OCI-LY7 (cell line): ENCODE measurements at regions not wholly inside any gene's neighbourhood (a gene's known extent, or its start where the extent isn't known, plus 50 kb on each side); places are given as distances from the start of the nearest gene placed in this dataset.

ENCODE experiments used
- BruUV-seq: library from RNA; stranded (reverse); fragments of 400-500 nt; replicated peaks from 2 replicates; lab custom pipeline; 2021; lab: Mats Ljungman, UMichigan
- CTCF ChIA-PET: fragments of 300-600 bp; sonication (Branson Sonifier 250); formaldehyde crosslinking; loops from one replicate; lab custom pipeline; 2022; ENCODE audit warnings: antibody characterized with exemption; ENCODE audit not compliant: unreplicated experiment; lab: Charles Lee
- POLR2A ChIA-PET: fragments of 300-600 bp; sonication (Branson Sonifier 250); formaldehyde crosslinking; loops from one replicate; lab custom pipeline; 2022; ENCODE audit warnings: antibody characterized with exemption; lab: Charles Lee
- DNase-seq: peaks from one replicate; pipeline ENCODE4 v3.0.0-alpha.2; 2015; ENCODE audit warnings: low spot score
- H2AFZ ChIP-seq: fragments of 200-600 bp; sonication (generic), shearing (Covaris generic); 2 replicates; pipeline ENCODE4 v1.6.1; 2014; ENCODE audit warnings: mild to moderate bottlenecking, antibody characterized with exemption, low read length, moderate library complexity
- H3K27ac ChIP-seq: fragments of 200-600 bp; sonication (generic); 2 replicates; pipeline ENCODE4 v1.5.1; 2014; ENCODE audit warnings: mixed run types, low read depth, mild to moderate bottlenecking, moderate library complexity, low read length, inconsistent platforms; ENCODE audit not compliant: poor library complexity, severe bottlenecking
- H3K36me3 ChIP-seq: fragments of 200-600 bp; sonication (generic); 2 replicates; pipeline ENCODE4 v1.6.1; 2014; ENCODE audit warnings: mild to moderate bottlenecking, antibody characterized with exemption, low read length, moderate library complexity, mixed read lengths; ENCODE audit not compliant: insufficient read depth
- H3K4me1 ChIP-seq: fragments of 200-600 bp; sonication (generic); 2 replicates; pipeline ENCODE4 v1.5.1; 2014; ENCODE audit warnings: mild to moderate bottlenecking, low read length; ENCODE audit not compliant: insufficient read depth, poor library complexity, severe bottlenecking
- H3K4me2 ChIP-seq: fragments of 200-600 bp; sonication (generic); 2 replicates; pipeline ENCODE4 v1.6.1; 2014; ENCODE audit warnings: mild to moderate bottlenecking, low read length
- H3K4me3 ChIP-seq: fragments of 200-600 bp; sonication (generic); 2 replicates; pipeline ENCODE4 v1.5.1; 2014; ENCODE audit warnings: mild to moderate bottlenecking, low read depth, low read length; ENCODE audit not compliant: poor library complexity, severe bottlenecking
- H3K79me2 ChIP-seq: fragments of 200-600 bp; sonication (generic); 2 replicates; pipeline ENCODE4 v1.6.1; 2016; ENCODE audit warnings: low read depth, mild to moderate bottlenecking, low read length, moderate library complexity, mixed read lengths; ENCODE audit not compliant: insufficient read depth
- H3K9me2 ChIP-seq: fragments of 200-600 bp; sonication (generic); 2 replicates; pipeline ENCODE4 v1.6.1; 2016; ENCODE audit warnings: mild to moderate bottlenecking, low read length, mixed read lengths; ENCODE audit not compliant: insufficient read depth
- H3K9me3 ChIP-seq: fragments of 200-600 bp; sonication (generic); 2 replicates; pipeline ENCODE4 v1.6.1; 2014; ENCODE audit warnings: mild to moderate bottlenecking, mixed run types, low read length, mixed read lengths
- H4K20me1 ChIP-seq: fragments of 200-600 bp; sonication (generic); 2 replicates; pipeline ENCODE4 v1.6.1; 2014; ENCODE audit warnings: mild to moderate bottlenecking, antibody characterized with exemption, low read length, moderate library complexity, mixed read lengths; ENCODE audit not compliant: insufficient read depth
- EZH2phosphoT487 ChIP-seq: fragments of 200-600 bp; sonication (generic); IDR thresholded peaks from 2 replicates; pipeline ENCODE4 v1.6.1; 2018; ENCODE audit warnings: low read depth, borderline replicate concordance, mild to moderate bottlenecking, mixed run types, antibody characterized with exemption, low read length, moderate library complexity, mixed read lengths
- intact Hi-C: fragments of 100-400 bp; cut with micrococcal nuclease; formaldehyde crosslinking; loops from one replicate; pipeline ENCODE4 v1.10.0; 2022; ENCODE audit not compliant: unreplicated experiment
- TF ChIP-seq, protein P1 (sequence below): fragments of 200-600 bp; sonication (generic); conservative IDR thresholded peaks from 2 replicates; pipeline ENCODE4 v1.5.1; 2014; ENCODE audit warnings: mild to moderate bottlenecking, antibody characterized with exemption, low read length, moderate library complexity, mixed read lengths

DNA sequence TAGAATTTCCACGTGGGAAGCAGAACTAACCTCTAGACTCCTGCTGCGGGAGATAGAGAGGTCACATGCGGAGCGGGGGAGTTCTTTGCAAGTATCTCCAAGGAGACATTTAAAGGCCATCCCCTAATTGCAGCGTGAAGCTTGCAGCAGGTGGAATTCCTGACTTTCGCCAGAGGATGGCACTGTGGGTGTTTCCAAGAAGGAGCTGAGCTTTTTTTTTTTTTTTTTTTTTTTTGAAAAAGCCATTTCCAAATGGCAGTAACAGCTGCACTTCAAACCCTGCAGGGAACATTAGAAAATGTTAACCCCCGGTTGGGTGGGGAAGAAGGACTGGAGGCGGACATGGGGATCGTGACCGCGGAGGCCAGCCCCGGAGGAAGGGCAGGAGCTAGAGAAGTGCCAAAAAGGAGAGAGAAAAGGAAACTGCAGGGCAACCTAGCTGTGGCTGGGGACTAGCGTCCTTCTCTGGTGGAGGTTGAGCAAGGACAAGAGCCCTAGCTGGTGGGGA is 487.7 kb downstream of the TYW1 start:
- DNase-seq = peak; percentile 62
- no TSS peak for BruUV-seq
- TF ChIP-seq, protein P1, sequence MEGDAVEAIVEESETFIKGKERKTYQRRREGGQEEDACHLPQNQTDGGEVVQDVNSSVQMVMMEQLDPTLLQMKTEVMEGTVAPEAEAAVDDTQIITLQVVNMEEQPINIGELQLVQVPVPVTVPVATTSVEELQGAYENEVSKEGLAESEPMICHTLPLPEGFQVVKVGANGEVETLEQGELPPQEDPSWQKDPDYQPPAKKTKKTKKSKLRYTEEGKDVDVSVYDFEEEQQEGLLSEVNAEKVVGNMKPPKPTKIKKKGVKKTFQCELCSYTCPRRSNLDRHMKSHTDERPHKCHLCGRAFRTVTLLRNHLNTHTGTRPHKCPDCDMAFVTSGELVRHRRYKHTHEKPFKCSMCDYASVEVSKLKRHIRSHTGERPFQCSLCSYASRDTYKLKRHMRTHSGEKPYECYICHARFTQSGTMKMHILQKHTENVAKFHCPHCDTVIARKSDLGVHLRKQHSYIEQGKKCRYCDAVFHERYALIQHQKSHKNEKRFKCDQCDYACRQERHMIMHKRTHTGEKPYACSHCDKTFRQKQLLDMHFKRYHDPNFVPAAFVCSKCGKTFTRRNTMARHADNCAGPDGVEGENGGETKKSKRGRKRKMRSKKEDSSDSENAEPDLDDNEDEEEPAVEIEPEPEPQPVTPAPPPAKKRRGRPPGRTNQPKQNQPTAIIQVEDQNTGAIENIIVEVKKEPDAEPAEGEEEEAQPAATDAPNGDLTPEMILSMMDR = peak; percentile 76
- TF ChIP-seq EZH2phosphoT487 = no peak
- Histone ChIP-seq H2AFZ (no peak overlapping the region), H3K4me1 (no peaks in the 10 kb centered on the region), H4K20me1 (no peaks in the 10 kb centered on the region), H3K9me2 (no peaks in the 10 kb centered on the region), H3K36me3 (no peaks in the 10 kb centered on the region), H3K4me3 (no peak overlapping the region), H3K27ac (no peak overlapping the region), H3K9me3 (no peaks in the 10 kb centered on the region), H3K79me2 (no peaks in the 10 kb centered on the region), H3K4me2 (no peak overlapping the region)
- CTCF ChIA-PET = no interaction called here
- POLR2A ChIA-PET = interaction anchor here (0.5 to 0.7 kb wide), 2 partner anchors 461 to 1193 kb away, joined by 3 to 8 read pairs; no protein-coding TSS in a partner anchor
- intact Hi-C loops = loop anchor here (10.0 kb wide), 1 partner anchor 109 kb away; no protein-coding TSS in a partner anchor

DNA sequence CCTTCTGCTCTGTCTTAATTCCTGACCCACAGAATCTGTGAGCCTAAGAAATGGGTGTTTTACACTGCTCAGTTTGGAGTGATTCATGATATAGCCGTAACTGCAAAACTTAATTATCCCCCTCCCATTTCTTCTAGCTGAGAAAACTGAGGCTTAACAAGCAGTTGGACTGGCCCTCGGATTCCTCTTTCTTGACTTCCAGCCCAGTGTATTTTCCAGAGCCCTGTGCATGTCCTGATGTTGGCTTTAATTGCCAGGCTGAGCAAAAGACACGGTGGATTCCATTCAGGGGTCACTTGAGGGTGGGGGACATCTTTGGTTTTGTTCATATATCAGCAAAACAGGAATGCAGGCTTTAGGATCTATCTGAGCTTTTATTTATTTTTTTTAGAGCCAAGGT is 489.8 kb downstream of the TYW1 start:
- DNase-seq = no peak
- TF ChIP-seq EZH2phosphoT487 = no peak
- Histone ChIP-seq H3K4me1 (no peaks in the 10 kb centered on the region), H2AFZ (no peak overlapping the region), H4K20me1 (no peaks in the 10 kb centered on the region), H3K79me2 (no peaks in the 10 kb centered on the region), H3K9me3 (no peaks in the 10 kb centered on the region), H3K36me3 (no peaks in the 10 kb centered on the region), H3K4me3 (no peak overlapping the region), H3K27ac (no peak overlapping the region), H3K4me2 (no peak overlapping the region), H3K9me2 (no peaks in the 10 kb centered on the region)
- POLR2A ChIA-PET = interaction anchor here (0.6 kb wide), 1 partner anchor 40 kb away, joined by 3 read pairs; no protein-coding TSS in a partner anchor
- intact Hi-C loops = loop anchor here (10.0 kb wide), 1 partner anchor 112 kb away; no protein-coding TSS in a partner anchor
- CTCF ChIA-PET = no interaction called here
- BruUV-seq = no TSS peak

DNA sequence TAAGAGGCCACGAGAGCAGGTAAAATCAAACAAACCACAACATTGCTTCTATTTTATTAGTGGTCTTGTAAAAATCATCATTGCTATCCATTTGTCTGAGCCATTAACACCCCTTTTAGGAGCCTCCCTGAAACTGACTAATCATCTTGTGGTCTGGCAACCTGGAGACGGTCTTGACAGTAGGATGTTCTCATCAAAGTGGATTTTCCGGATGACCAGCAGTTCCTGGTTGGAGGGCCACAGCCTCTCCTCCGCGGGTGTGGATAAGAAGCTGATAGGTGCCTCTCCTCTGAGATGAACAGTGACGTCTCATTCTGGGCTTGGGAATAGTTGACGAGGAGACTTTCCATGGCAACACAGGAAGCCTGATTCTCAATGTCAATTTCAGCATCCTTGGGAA is 490.7 kb downstream of the TYW1 start:
- POLR2A ChIA-PET = no interaction called here
- no peak for DNase-seq
- BruUV-seq = no TSS peak

More for the DNA sequence above, 490.7 kb downstream of the TYW1 start:
- no peaks in the 10 kb centered on the region for H3K9me3 ChIP-seq
- H2AFZ ChIP-seq = no peak overlapping the region
- H3K4me3 ChIP-seq = no peak overlapping the region
- H3K79me2 ChIP-seq = no peaks in the 10 kb centered on the region
- H3K36me3 ChIP-seq = no peaks in the 10 kb centered on the region
- no peaks in the 10 kb centered on the region for H4K20me1 ChIP-seq
- H3K9me2 ChIP-seq = no peaks in the 10 kb centered on the region
- TF ChIP-seq, protein P1 = no peak
- TF ChIP-seq EZH2phosphoT487 = no peak
- intact Hi-C loops = loop anchor here (10.0 kb wide), 1 partner anchor 113 kb away; no protein-coding TSS in a partner anchor
- no peak overlapping the region for H3K27ac ChIP-seq
- H3K4me2 ChIP-seq = no peak overlapping the region
- no peaks in the 10 kb centered on the region for H3K4me1 ChIP-seq
- CTCF ChIA-PET = no interaction called here
